ENCODE measurements at regions not wholly inside any gene's neighbourhood (a gene's known extent, or its start where the extent isn't known, plus 50 kb on each side); places are given as distances from the start of the nearest gene placed in this dataset.

GRCh38 chr2:64787019-64787365 is 133.3 kb upstream of the SERTAD2 start:
- Histone ChIP-seq H3K4me3 (no peak overlapping the region), H3K27ac (no peak overlapping the region), H3K36me3 (no peaks in the 10 kb centered on the region), H3K9me3 (no peaks in the 10 kb centered on the region), H3K27me3 (no peaks in the 10 kb centered on the region), H3K4me1 (no peaks in the 10 kb centered on the region)
- TF ChIP-seq POLR2A (IDR thresholded peaks at IDR 0.05) (no peak), EP300 (IDR thresholded peaks at IDR 0.05) (no peak), CTCF (IDR thresholded peaks at IDR 0.05) (no peak)
- DNase-seq (ENCODE audit: low spot score in 2 of 2) = no peak
- WGBS, 2 donors = 85 to 86% methylated on average over 6 of the region's 6 CpGs

- H3K9me3 ChIP-seq = no peaks in the 10 kb centered on the region
- no peak overlapping the region for H3K27ac ChIP-seq
- no peak for TF ChIP-seq POLR2A (IDR thresholded peaks at IDR 0.05)
- TF ChIP-seq CTCF (IDR thresholded peaks at IDR 0.05) = no peak
- TF ChIP-seq EP300 (IDR thresholded peaks at IDR 0.05) = no peak
- H3K36me3 ChIP-seq = no peaks in the 10 kb centered on the region
- no peaks in the 10 kb centered on the region for H3K4me1 ChIP-seq
- H3K4me3 ChIP-seq = no peak overlapping the region
- no peaks in the 10 kb centered on the region for H3K27me3 ChIP-seq
- WGBS, 2 donors = 79 to 83% methylated on average over 5 of the region's 5 CpGs
- no peak for DNase-seq (ENCODE audit: low spot score in 2 of 2)
Observed at GRCh38 chr2:64787698-64788097, 134.0 kb upstream of the SERTAD2 start.

GRCh38 chr2:64789466-64790320 is 136.0 kb upstream of the SERTAD2 start:
- WGBS, 2 donors = 92 to 93% methylated on average over 9 of the region's 9 CpGs
- Histone ChIP-seq H3K36me3 (no peaks in the 10 kb centered on the region), H3K27ac (no peak overlapping the region), H3K4me1 (no peaks in the 10 kb centered on the region), H3K9me3 (no peaks in the 10 kb centered on the region), H3K27me3 (no peaks in the 10 kb centered on the region), H3K4me3 (no peak overlapping the region)
- TF ChIP-seq EP300 (IDR thresholded peaks at IDR 0.05) = no peak
- TF ChIP-seq POLR2A (IDR thresholded peaks at IDR 0.05) = no peak
- no peak for TF ChIP-seq CTCF (IDR thresholded peaks at IDR 0.05)
- DNase-seq (ENCODE audit: low spot score in 2 of 2) = no peak

- Histone ChIP-seq H3K9me3 (no peaks in the 10 kb centered on the region), H3K4me1 (no peaks in the 10 kb centered on the region), H3K27me3 (no peaks in the 10 kb centered on the region), H3K27ac (no peak overlapping the region), H3K4me3 (no peak overlapping the region), H3K36me3 (no peaks in the 10 kb centered on the region)
- 86 to 100% methylated on average over 1 of the region's 1 CpG for WGBS, 2 donors
- DNase-seq (ENCODE audit: low spot score in 2 of 2) = no peak
- TF ChIP-seq EP300 (IDR thresholded peaks at IDR 0.05) (no peak), POLR2A (IDR thresholded peaks at IDR 0.05) (no peak), CTCF (IDR thresholded peaks at IDR 0.05) (no peak)
Observed at GRCh38 chr2:64792300-64792699, 138.6 kb upstream of the SERTAD2 start.

GRCh38 chr2:64792995-64793639 is 139.4 kb upstream of the SERTAD2 start:
- Histone ChIP-seq H3K36me3 (no peaks in the 10 kb centered on the region), H3K9me3 (no peaks in the 10 kb centered on the region)
- WGBS, 2 donors = 57 to 60% methylated on average over 5 of the region's 5 CpGs

More at GRCh38 chr2:64792995-64793639, 139.4 kb upstream of the SERTAD2 start:
- no peak overlapping the region for H3K4me3 ChIP-seq
- peaks cover 0 to 1% (median 0%) of the 10 kb centered on the region in 4 donors for H3K4me1 ChIP-seq
- H3K27me3 ChIP-seq = no peaks in the 10 kb centered on the region
- no peak overlapping the region for H3K27ac ChIP-seq
- TF ChIP-seq CTCF (IDR thresholded peaks at IDR 0.05) = no peak
- no peak for TF ChIP-seq EP300 (IDR thresholded peaks at IDR 0.05)
- no peak for TF ChIP-seq POLR2A (IDR thresholded peaks at IDR 0.05)
- DNase-seq (ENCODE audit: low spot score in 2 of 2) = no peak
